Kidney epithelial cell (primary cell): ENCODE measurements at regions not wholly inside any gene's neighbourhood (a gene's known extent, or its start where the extent isn't known, plus 50 kb on each side); places are given as distances from the start of the nearest gene placed in this dataset.

Experiments used
- DNase-seq: peaks from one replicate; pipeline ENCODE4 v3.0.0-alpha.2; 2010; ENCODE audit warnings: low read depth
- H3K27me3 ChIP-seq: 2 replicates; pipeline ENCODE4 v1.6.0; 2011; ENCODE audit warnings: low read length; ENCODE audit not compliant: control insufficient read depth, insufficient read depth
- H3K36me3 ChIP-seq: 2 replicates; pipeline ENCODE4 v1.5.1; 2011; ENCODE audit warnings: low read length; ENCODE audit not compliant: control insufficient read depth, insufficient read depth
- H3K4me3 ChIP-seq: 2 replicates; pipeline ENCODE4 v1.5.1; 2011; ENCODE audit warnings: low read depth, mild to moderate bottlenecking, control low read depth, low read length
- TF ChIP-seq, protein P1 (sequence below): IDR thresholded peaks from 2 replicates; pipeline ENCODE4 v1.5.1; 2011; ENCODE audit warnings: mild to moderate bottlenecking, moderate library complexity, low read length, control low read depth, inconsistent platforms; ENCODE audit not compliant: insufficient read depth, poor library complexity, severe bottlenecking

DNA sequence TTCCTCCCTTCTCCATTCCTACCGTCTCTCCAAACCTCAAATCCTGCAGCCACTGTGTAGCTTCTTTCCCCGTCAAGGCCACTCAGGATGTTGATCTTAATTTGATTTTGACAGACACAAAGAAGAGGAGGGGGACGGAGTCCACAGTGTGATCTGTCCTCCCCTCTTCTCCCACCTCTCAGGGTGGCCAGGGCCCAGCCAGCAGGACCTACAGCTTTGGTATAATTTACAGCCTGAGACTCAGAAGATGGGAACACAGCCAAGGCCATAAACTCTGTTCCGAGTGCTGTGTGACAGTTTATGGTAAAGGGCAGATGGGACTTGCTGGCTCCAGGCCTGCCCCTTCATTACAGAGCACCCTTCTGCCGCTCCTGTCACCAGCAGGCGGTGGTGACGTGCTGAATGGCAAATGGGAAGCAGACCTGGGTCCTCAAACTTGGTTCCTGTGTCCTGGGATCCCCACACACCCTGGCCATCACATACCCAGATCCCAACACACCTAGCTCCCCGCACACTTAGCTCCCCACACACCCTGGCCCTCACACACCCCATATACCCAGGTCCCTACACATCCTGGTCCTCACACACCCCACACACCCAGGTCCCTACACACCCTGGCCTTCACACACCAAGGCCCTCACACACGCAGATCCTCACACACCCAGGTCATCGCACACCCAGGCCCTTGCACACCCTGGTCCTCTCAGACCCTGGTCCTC lies 71.6 kb downstream of the CD2 start:
- Histone ChIP-seq H3K36me3 (no peaks in the 10 kb centered on the region), H3K4me3 (no peak overlapping the region), H3K27me3 (no peaks in the 10 kb centered on the region)
- TF ChIP-seq, protein P1, sequence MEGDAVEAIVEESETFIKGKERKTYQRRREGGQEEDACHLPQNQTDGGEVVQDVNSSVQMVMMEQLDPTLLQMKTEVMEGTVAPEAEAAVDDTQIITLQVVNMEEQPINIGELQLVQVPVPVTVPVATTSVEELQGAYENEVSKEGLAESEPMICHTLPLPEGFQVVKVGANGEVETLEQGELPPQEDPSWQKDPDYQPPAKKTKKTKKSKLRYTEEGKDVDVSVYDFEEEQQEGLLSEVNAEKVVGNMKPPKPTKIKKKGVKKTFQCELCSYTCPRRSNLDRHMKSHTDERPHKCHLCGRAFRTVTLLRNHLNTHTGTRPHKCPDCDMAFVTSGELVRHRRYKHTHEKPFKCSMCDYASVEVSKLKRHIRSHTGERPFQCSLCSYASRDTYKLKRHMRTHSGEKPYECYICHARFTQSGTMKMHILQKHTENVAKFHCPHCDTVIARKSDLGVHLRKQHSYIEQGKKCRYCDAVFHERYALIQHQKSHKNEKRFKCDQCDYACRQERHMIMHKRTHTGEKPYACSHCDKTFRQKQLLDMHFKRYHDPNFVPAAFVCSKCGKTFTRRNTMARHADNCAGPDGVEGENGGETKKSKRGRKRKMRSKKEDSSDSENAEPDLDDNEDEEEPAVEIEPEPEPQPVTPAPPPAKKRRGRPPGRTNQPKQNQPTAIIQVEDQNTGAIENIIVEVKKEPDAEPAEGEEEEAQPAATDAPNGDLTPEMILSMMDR = no peak
- no peak for DNase-seq

GRCh38 chr1:116826818-116827606 lies 72.8 kb downstream of the CD2 start:
- Histone ChIP-seq H3K36me3 (no peaks in the 10 kb centered on the region), H3K4me3 (no peak overlapping the region), H3K27me3 (no peaks in the 10 kb centered on the region)
- TF ChIP-seq, protein P1 = no peak
- peak; percentile 65 for DNase-seq

DNA sequence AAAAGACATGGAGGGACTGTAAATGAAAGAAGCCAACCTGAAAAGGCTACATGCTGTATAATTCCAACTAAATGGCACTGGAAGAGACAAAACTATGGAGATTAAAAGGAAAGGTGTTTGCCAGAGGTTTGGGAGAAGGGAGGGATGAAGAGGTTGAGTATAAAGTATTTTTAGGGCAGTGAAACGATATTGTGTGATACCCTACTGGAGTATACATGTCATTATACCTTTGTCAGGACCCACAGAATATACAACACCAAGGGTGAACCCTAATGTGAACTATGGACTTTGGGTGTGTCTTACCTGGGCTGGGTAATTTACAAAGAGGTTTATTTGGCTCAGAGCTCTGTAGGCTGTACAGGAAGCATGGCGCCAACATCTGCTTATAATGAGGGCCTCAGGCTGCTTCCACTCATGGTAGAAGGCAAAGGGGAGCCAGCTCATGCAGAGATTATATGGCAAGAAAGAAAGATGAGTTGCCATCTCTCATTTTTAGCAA lies 73.4 kb downstream of the CD2 start:
- TF ChIP-seq, protein P1 = no peak
- no peak for DNase-seq
- no peak overlapping the region for H3K4me3 ChIP-seq
- no peaks in the 10 kb centered on the region for H3K36me3 ChIP-seq
- H3K27me3 ChIP-seq = no peaks in the 10 kb centered on the region

DNA sequence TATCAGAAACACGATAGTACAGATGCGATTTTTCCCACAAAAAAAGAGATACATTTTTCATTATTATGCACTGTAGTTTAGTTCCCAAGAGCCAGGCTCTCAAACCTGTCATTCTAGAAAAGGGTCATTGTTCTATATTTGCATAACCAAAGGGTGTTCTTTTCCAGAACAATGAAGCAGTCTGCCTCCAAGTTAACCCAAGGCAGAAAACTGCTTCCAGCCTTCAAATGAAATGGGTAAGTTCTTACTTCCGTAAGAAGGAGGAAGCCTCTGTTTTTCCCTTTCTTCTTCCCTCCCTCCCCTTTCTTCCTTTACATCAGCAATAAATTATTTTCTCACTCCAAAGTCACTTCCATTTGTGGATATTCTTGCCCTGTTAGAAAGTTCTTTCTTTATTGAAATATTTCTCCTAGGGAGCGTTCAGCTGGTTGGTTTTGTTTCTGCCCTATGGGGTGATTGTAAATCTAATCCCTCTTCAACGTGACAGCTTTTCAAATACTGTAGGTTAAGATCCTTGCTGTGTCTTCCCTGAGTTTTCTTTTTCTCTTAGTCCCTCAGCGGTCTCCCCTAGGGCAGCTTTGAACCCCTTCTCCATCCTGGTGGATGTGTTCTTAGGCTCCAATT lies 77.3 kb upstream of the PTGFRN start:
- Histone ChIP-seq H3K27me3 (no peaks in the 10 kb centered on the region), H3K4me3 (no peak overlapping the region), H3K36me3 (no peaks in the 10 kb centered on the region)
- DNase-seq = no peak
- TF ChIP-seq, protein P1 = no peak

DNA sequence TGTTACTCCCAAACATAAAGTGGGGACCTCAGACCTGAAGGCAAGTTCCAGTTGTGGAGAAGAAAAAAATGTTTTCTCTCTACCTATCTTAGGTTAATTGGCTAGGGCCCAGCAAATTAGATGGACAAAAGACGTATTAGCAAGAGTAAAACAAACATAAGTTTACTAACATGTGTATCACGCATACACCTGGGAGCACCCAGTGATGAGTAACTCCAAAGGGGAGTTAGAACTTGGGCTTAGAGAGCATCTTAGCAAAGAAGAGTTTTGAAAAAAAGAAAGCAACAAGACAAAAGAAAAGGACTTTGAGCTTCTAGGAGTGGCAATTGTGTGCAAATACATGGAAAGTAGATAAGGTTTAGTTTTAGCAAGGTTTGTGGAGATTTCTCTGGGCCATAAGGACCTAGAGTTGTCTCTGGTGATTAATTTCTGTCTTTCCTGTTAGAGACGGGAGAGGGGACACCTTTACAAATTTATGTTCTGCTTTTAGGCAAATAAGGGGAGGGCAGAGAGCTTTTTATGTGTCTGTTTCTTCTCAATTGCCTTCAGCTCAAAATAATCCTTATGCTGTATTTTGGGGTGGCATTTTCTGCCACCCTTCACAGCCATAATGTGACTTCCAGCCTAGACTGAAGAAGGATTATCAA lies 76.7 kb upstream of the PTGFRN start:
- no peak overlapping the region for H3K4me3 ChIP-seq
- DNase-seq = no peak
- H3K36me3 ChIP-seq = no peaks in the 10 kb centered on the region
- no peaks in the 10 kb centered on the region for H3K27me3 ChIP-seq
- TF ChIP-seq, protein P1 = no peak
